Upper lobe of left lung (tissue), 6 donors: ENCODE measurements at regions not wholly inside any gene's neighbourhood (a gene's known extent, or its start where the extent isn't known, plus 50 kb on each side); places are given as distances from the start of the nearest gene placed in this dataset.

Experiments used
- ATAC-seq, 2 donors: fragments of 200-7000 bp; cut with Tn5 transposase; one replicate each; pipeline ENCODE4 v1.9.1; 2022; ENCODE audit warnings: mild to moderate bottlenecking in 2 of 2, moderate library complexity in 2 of 2; ENCODE audit not compliant: low FRiP score in 2 of 2
- DNase-seq, 2 donors: peaks; one replicate each; pipeline ENCODE4 v3.0.0-alpha.2; 2019 to 2020
- H3K27ac ChIP-seq, 4 donors: fragments of 200-600 bp; sonication (generic); one replicate each; pipeline ENCODE4 v1.5.1; 2016 to 2019
- H3K27me3 ChIP-seq, 4 donors: fragments of 200-600 bp; sonication (generic); one replicate each; pipeline ENCODE4 v1.5.1; 2017 to 2019
- H3K36me3 ChIP-seq, 4 donors: fragments of 200-600 bp; sonication (generic); one replicate each; pipeline ENCODE4 v1.5.1; 2016 to 2019
- H3K4me1 ChIP-seq, 4 donors: fragments of 200-600 bp; sonication (generic); one replicate each; pipeline ENCODE4 v1.5.1; 2018 to 2019
- H3K4me3 ChIP-seq, 4 donors: fragments of 200-600 bp; sonication (generic); one replicate each; pipeline ENCODE4 v1.5.1; 2017 to 2019; ENCODE audit warnings: mild to moderate bottlenecking in 2 of 4, moderate library complexity in 1 of 4
- H3K9me3 ChIP-seq, 4 donors: fragments of 200-600 bp; sonication (generic); one replicate each; pipeline ENCODE4 v1.5.1; 2018 to 2019
- CTCF ChIP-seq, 6 experiments: fragments of 450-650 bp in 4 of 6; fragments of 200-600 bp in 2 of 6; sonication (generic) in 2 of 6; IDR thresholded peaks; one replicate each; pipeline ENCODE4 v1.5.1; 2016 to 2019; ENCODE audit warnings: antibody characterized with exemption in 6 of 6
- EP300 ChIP-seq, 4 donors: sonication (generic); formaldehyde crosslinking; IDR thresholded peaks; one replicate each; pipeline ENCODE4 v1.5.1; 2017; ENCODE audit warnings: antibody characterized with exemption in 4 of 4, control low read depth in 2 of 4
- POLR2A ChIP-seq, 4 donors: fragments of 450-650 bp; IDR thresholded peaks; one replicate each; pipeline ENCODE4 v1.5.1; 2016 to 2017; ENCODE audit warnings: antibody characterized with exemption in 4 of 4, mild to moderate bottlenecking in 2 of 4
- POLR2AphosphoS5 ChIP-seq, 2 donors: sonication (generic); formaldehyde crosslinking; IDR thresholded peaks; one replicate each; pipeline ENCODE4 v1.5.1; 2017; ENCODE audit warnings: antibody characterized with exemption in 2 of 2
- WGBS, 2 donors: methylation state at CpG; one replicate each; pipeline ENCODE4 v1.1.5; 2017 to 2018; 5-methylcytosine and 5-hydroxymethylcytosine counted together
- donor health status: DM: no; HTN: no; CAD: no; lungs with moderate emphysema.
- donor health status: DM: no; HTN: yes; CAD: no; lungs with severe emphysema.

- H3K27me3 ChIP-seq = no peaks in the 10 kb centered on the region
- WGBS, 2 donors = 67 to 74% methylated on average over 3 of the region's 3 CpGs
- no peaks in the 10 kb centered on the region for H3K36me3 ChIP-seq
- ATAC-seq = no peak
- no peaks in the 10 kb centered on the region for H3K9me3 ChIP-seq
- no peaks in the 10 kb centered on the region for H3K4me1 ChIP-seq
- H3K27ac ChIP-seq = no peak overlapping the region
- no peak overlapping the region for H3K4me3 ChIP-seq
- TF ChIP-seq EP300 (IDR thresholded peaks at IDR 0.05) (no peak), POLR2A (IDR thresholded peaks at IDR 0.05) (no peak), POLR2AphosphoS5 (IDR thresholded peaks at IDR 0.05) (no peak), CTCF (IDR thresholded peaks at IDR 0.05) (no peak)
- no peak for DNase-seq
Observed at GRCh38 chr13:109593230-109593629, 193.2 kb downstream of the IRS2 start.

GRCh38 chr13:109592770-109593169, 193.6 kb downstream of the IRS2 start:
- Histone ChIP-seq H3K36me3 (no peaks in the 10 kb centered on the region), H3K27ac (no peak overlapping the region), H3K4me1 (no peaks in the 10 kb centered on the region), H3K4me3 (no peak overlapping the region), H3K9me3 (no peaks in the 10 kb centered on the region), H3K27me3 (no peaks in the 10 kb centered on the region)
- 49 to 56% methylated on average over 4 of the region's 4 CpGs for WGBS, 2 donors
- TF ChIP-seq EP300 (IDR thresholded peaks at IDR 0.05) (no peak), POLR2AphosphoS5 (IDR thresholded peaks at IDR 0.05) (no peak), CTCF (IDR thresholded peaks at IDR 0.05) (no peak), POLR2A (IDR thresholded peaks at IDR 0.05) (no peak)
- ATAC-seq (no peak), DNase-seq (no peak)

- TF ChIP-seq POLR2AphosphoS5 (IDR thresholded peaks at IDR 0.05) = no peak
- TF ChIP-seq CTCF (IDR thresholded peaks at IDR 0.05) = no peak
- TF ChIP-seq POLR2A (IDR thresholded peaks at IDR 0.05) = no peak
- no peak for TF ChIP-seq EP300 (IDR thresholded peaks at IDR 0.05)
- DNase-seq (no peak), ATAC-seq (no peak)
- Histone ChIP-seq H3K27ac (no peak overlapping the region), H3K9me3 (no peaks in the 10 kb centered on the region), H3K36me3 (no peaks in the 10 kb centered on the region), H3K4me1 (peaks cover 0 to 6% (median 0%) of the 10 kb centered on the region in 4 donors), H3K4me3 (no peak overlapping the region), H3K27me3 (no peaks in the 10 kb centered on the region)
Observed at GRCh38 chr13:109587689-109588088, 198.7 kb downstream of the IRS2 start.

- Histone ChIP-seq H3K9me3 (no peaks in the 10 kb centered on the region), H3K36me3 (no peaks in the 10 kb centered on the region), H3K4me1 (peaks cover 0 to 6% (median 0%) of the 10 kb centered on the region in 4 donors), H3K27me3 (no peaks in the 10 kb centered on the region), H3K27ac (no peak overlapping the region), H3K4me3 (no peak overlapping the region)
- ATAC-seq (no peak), DNase-seq (peak in 1 of 2 donors; percentile 31)
- whole genome bisulfite sequencing, 2 donors = 37 to 43% methylated on average over 9 of the region's 9 CpGs
- TF ChIP-seq EP300 (IDR thresholded peaks at IDR 0.05) (no peak), POLR2AphosphoS5 (IDR thresholded peaks at IDR 0.05) (no peak), CTCF (IDR thresholded peaks at IDR 0.05) (no peak), POLR2A (IDR thresholded peaks at IDR 0.05) (no peak)
Observed at GRCh38 chr13:109586509-109587346, 199.7 kb downstream of the IRS2 start.
